Mesendoderm (in vitro differentiated cells): ENCODE measurements at regions not wholly inside any gene's neighbourhood (a gene's known extent, or its start where the extent isn't known, plus 50 kb on each side); places are given as distances from the start of the nearest gene placed in this dataset.

Experiments used
- DNase-seq: peaks from one replicate; pipeline ENCODE4 v3.0.0; 2013
- H2AK5ac ChIP-seq: 2 replicates; pipeline ENCODE4 v1.6.1; 2013; ENCODE audit warnings: low read length, inconsistent platforms
- H2BK120ac ChIP-seq: 2 replicates; pipeline ENCODE4 v1.6.1; 2013; ENCODE audit warnings: low read depth, mild to moderate bottlenecking, low read length, moderate library complexity, mixed read lengths
- H2BK15ac ChIP-seq: replicated peaks from 2 replicates; pipeline ENCODE4 v1.6.1; 2013; ENCODE audit warnings: low read depth, mild to moderate bottlenecking, moderate library complexity
- H2BK5ac ChIP-seq: 2 replicates; pipeline ENCODE4 v1.6.1; 2013; ENCODE audit warnings: low read length, inconsistent platforms
- H3K18ac ChIP-seq: 2 replicates; pipeline ENCODE4 v1.6.1; 2013; ENCODE audit warnings: mild to moderate bottlenecking, low read length, mixed read lengths
- H3K23ac ChIP-seq: one replicate; pipeline ENCODE4 v1.6.1; 2013; ENCODE audit warnings: low read length
- H3K27ac ChIP-seq: 2 replicates; pipeline ENCODE4 v1.5.1; 2013; ENCODE audit warnings: low read depth, mild to moderate bottlenecking, inconsistent platforms, low read length, moderate library complexity
- H3K27me3 ChIP-seq: 2 replicates; pipeline ENCODE4 v1.6.1; 2013; ENCODE audit warnings: low read length, control low read depth, mild to moderate bottlenecking, inconsistent platforms; ENCODE audit not compliant: insufficient read depth, poor library complexity
- H3K36me3 ChIP-seq: 2 replicates; pipeline ENCODE4 v1.6.1; 2013; ENCODE audit warnings: low read length, inconsistent platforms; ENCODE audit not compliant: control insufficient read depth, insufficient read depth
- H3K4ac ChIP-seq: one replicate; pipeline ENCODE4 v1.6.1; 2013; ENCODE audit warnings: low read depth, mild to moderate bottlenecking, low read length, moderate library complexity
- H3K4me1 ChIP-seq: 2 replicates; pipeline ENCODE4 v1.6.1; 2013; ENCODE audit warnings: low read depth, low read length, inconsistent platforms; ENCODE audit not compliant: control insufficient read depth
- H3K4me2 ChIP-seq: 2 replicates; pipeline ENCODE4 v1.6.1; 2013; ENCODE audit warnings: low read length
- H3K4me3 ChIP-seq: 2 replicates; pipeline ENCODE4 v1.5.1; 2013; ENCODE audit warnings: mild to moderate bottlenecking, low read length
- H3K56ac ChIP-seq: one replicate; pipeline ENCODE4 v1.6.1; 2013; ENCODE audit warnings: low read length
- H3K79me1 ChIP-seq: 2 replicates; pipeline ENCODE4 v1.6.1; 2013; ENCODE audit warnings: low read length, inconsistent platforms
- H3K79me2 ChIP-seq: 2 replicates; pipeline ENCODE4 v1.6.1; 2013; ENCODE audit warnings: mild to moderate bottlenecking, low read length; ENCODE audit not compliant: control insufficient read depth, insufficient read depth
- H3K9ac ChIP-seq: 2 replicates; pipeline ENCODE4 v1.6.1; 2013; ENCODE audit warnings: low read length, inconsistent platforms
- H4K5ac ChIP-seq: one replicate; pipeline ENCODE4 v1.6.1; 2013; ENCODE audit warnings: low read length
- H4K8ac ChIP-seq: one replicate; pipeline ENCODE4 v1.6.1; 2013; ENCODE audit warnings: low read depth, mild to moderate bottlenecking, control low read depth, low read length, moderate library complexity
- WGBS: extraction: QIAGEN DNeasy Blood & Tissue Kit; methylation state at CpG from one replicate; pipeline ENCODE4 v1.1.7; 2013; ENCODE audit warnings: low lambda C conversion rate, missing lambda C conversion rate; ENCODE audit not compliant: insufficient coverage; ENCODE audit errors: extremely low coverage; 5-methylcytosine and 5-hydroxymethylcytosine counted together

- Histone ChIP-seq H3K23ac (no peak overlapping the region), H3K27me3 (no peaks in the 10 kb centered on the region), H3K4me3 (no peak overlapping the region), H4K8ac (no peak overlapping the region), H3K4ac (no peak overlapping the region), H3K36me3 (no peaks in the 10 kb centered on the region), H3K27ac (no peak overlapping the region), H3K4me1 (no peaks in the 10 kb centered on the region), H3K4me2 (no peak overlapping the region), H2BK5ac (no peak overlapping the region), H4K5ac (no peak overlapping the region), H3K79me1 (no peaks in the 10 kb centered on the region), H2BK15ac (no peak overlapping the region), H2AK5ac (no peak overlapping the region), H3K56ac (no peak overlapping the region), H3K18ac (no peak overlapping the region), H3K9ac (no peak overlapping the region), H2BK120ac (no peak overlapping the region), H3K79me2 (no peaks in the 10 kb centered on the region)
- no peak for DNase-seq
- WGBS = no CpG with 5 or more reads among the region's 2 CpGs
Observed at GRCh38 chr9:118963674-118964073, 405.6 kb downstream of the BRINP1 start.

- Histone ChIP-seq H3K79me2 (no peaks in the 10 kb centered on the region), H2BK5ac (no peak overlapping the region), H2BK15ac (no peak overlapping the region), H3K23ac (no peak overlapping the region), H3K4me1 (no peaks in the 10 kb centered on the region), H3K4ac (no peak overlapping the region), H3K4me3 (no peak overlapping the region), H3K79me1 (no peaks in the 10 kb centered on the region), H2AK5ac (no peak overlapping the region), H3K27me3 (no peaks in the 10 kb centered on the region), H3K36me3 (no peaks in the 10 kb centered on the region), H4K5ac (no peak overlapping the region), H3K9ac (no peak overlapping the region), H3K27ac (no peak overlapping the region), H4K8ac (no peak overlapping the region), H3K4me2 (no peak overlapping the region), H3K18ac (no peak overlapping the region), H3K56ac (no peak overlapping the region), H2BK120ac (no peak overlapping the region)
- DNase-seq = no peak
- WGBS = no CpG with 5 or more reads among the region's 3 CpGs
Observed at GRCh38 chr9:118967901-118968300, 401.3 kb downstream of the BRINP1 start.

GRCh38 chr9:118975736-118976135, 393.5 kb downstream of the BRINP1 start:
- Histone ChIP-seq H3K27me3 (no peaks in the 10 kb centered on the region), H3K4me2 (no peak overlapping the region), H3K27ac (no peak overlapping the region), H3K56ac (no peak overlapping the region), H4K8ac (no peak overlapping the region), H3K23ac (no peak overlapping the region), H3K18ac (no peak overlapping the region), H2BK120ac (no peak overlapping the region), H4K5ac (no peak overlapping the region), H3K4me3 (no peak overlapping the region), H3K4ac (no peak overlapping the region), H3K4me1 (no peaks in the 10 kb centered on the region), H2BK15ac (no peak overlapping the region), H2BK5ac (no peak overlapping the region), H3K9ac (no peak overlapping the region), H2AK5ac (no peak overlapping the region), H3K79me1 (no peaks in the 10 kb centered on the region), H3K36me3 (no peaks in the 10 kb centered on the region), H3K79me2 (no peaks in the 10 kb centered on the region)
- no peak for DNase-seq
- WGBS = no CpG with 5 or more reads among the region's 1 CpG

- no peak overlapping the region for H3K4me2 ChIP-seq
- no peak overlapping the region for H2BK120ac ChIP-seq
- no peaks in the 10 kb centered on the region for H3K4me1 ChIP-seq
- no peaks in the 10 kb centered on the region for H3K79me2 ChIP-seq
- H2AK5ac ChIP-seq = no peak overlapping the region
- H3K27me3 ChIP-seq = no peaks in the 10 kb centered on the region
- no CpG with 5 or more reads among the region's 2 CpGs for WGBS
- H3K79me1 ChIP-seq = no peaks in the 10 kb centered on the region
- H3K9ac ChIP-seq = no peak overlapping the region
- DNase-seq = no peak
- no peak overlapping the region for H3K23ac ChIP-seq
- H3K18ac ChIP-seq = no peak overlapping the region
- H4K5ac ChIP-seq = no peak overlapping the region
- no peak overlapping the region for H3K56ac ChIP-seq
- H2BK15ac ChIP-seq = no peak overlapping the region
- no peak overlapping the region for H3K4me3 ChIP-seq
- H2BK5ac ChIP-seq = no peak overlapping the region
- no peak overlapping the region for H3K27ac ChIP-seq
- no peak overlapping the region for H4K8ac ChIP-seq
- H3K4ac ChIP-seq = no peak overlapping the region
- no peaks in the 10 kb centered on the region for H3K36me3 ChIP-seq
Observed at GRCh38 chr9:118976160-118976559, 393.1 kb downstream of the BRINP1 start.

- Histone ChIP-seq H3K9ac (no peak overlapping the region), H2BK120ac (no peak overlapping the region), H4K8ac (no peak overlapping the region), H3K4ac (no peak overlapping the region), H3K27me3 (no peaks in the 10 kb centered on the region), H3K4me2 (no peak overlapping the region), H2AK5ac (no peak overlapping the region), H3K36me3 (no peaks in the 10 kb centered on the region), H3K79me2 (no peaks in the 10 kb centered on the region), H3K56ac (no peak overlapping the region), H3K27ac (no peak overlapping the region), H3K79me1 (no peaks in the 10 kb centered on the region), H3K4me3 (no peak overlapping the region), H2BK15ac (no peak overlapping the region), H3K23ac (no peak overlapping the region), H2BK5ac (no peak overlapping the region), H4K5ac (no peak overlapping the region), H3K4me1 (no peaks in the 10 kb centered on the region), H3K18ac (no peak overlapping the region)
- WGBS = no CpG with 5 or more reads among the region's 1 CpG
- no peak for DNase-seq
Observed at GRCh38 chr9:118984607-118985006, 384.6 kb downstream of the BRINP1 start.

- DNase-seq = no peak
- Histone ChIP-seq H4K5ac (no peak overlapping the region), H3K4me3 (no peak overlapping the region), H3K18ac (no peak overlapping the region), H4K8ac (no peak overlapping the region), H3K4ac (no peak overlapping the region), H2BK5ac (no peak overlapping the region), H3K23ac (no peak overlapping the region), H3K27me3 (no peaks in the 10 kb centered on the region), H3K4me1 (no peaks in the 10 kb centered on the region), H3K9ac (no peak overlapping the region), H3K36me3 (no peaks in the 10 kb centered on the region), H3K4me2 (no peak overlapping the region), H3K56ac (no peak overlapping the region), H2BK15ac (no peak overlapping the region), H3K79me1 (no peaks in the 10 kb centered on the region), H3K79me2 (no peaks in the 10 kb centered on the region), H2BK120ac (no peak overlapping the region), H3K27ac (no peak overlapping the region), H2AK5ac (no peak overlapping the region)
- no CpG with 5 or more reads among the region's 1 CpG for WGBS
Observed at GRCh38 chr9:118985851-118986250, 383.4 kb downstream of the BRINP1 start.
